ENCODE measurements at regions not wholly inside any gene's neighbourhood (a gene's known extent, or its start where the extent isn't known, plus 50 kb on each side); places are given as distances from the start of the nearest gene placed in this dataset.
"Not testable (repeated sequence)": the region's sequence is repeated elsewhere in the genome, so short reads cannot be mapped to it uniquely, and the experiment has no call there.

- DNase-seq (ENCODE audit: low read depth in 2 of 2): no peak
These were observed 127.7 kb downstream of the ALDH8A1 start for GRCh38 chr6:134821928-134822864.

- DNase-seq (ENCODE audit: low read depth in 2 of 2): no peak
These were observed 128.5 kb downstream of the ALDH8A1 start for GRCh38 chr6:134821397-134821796.

GRCh38 chr6:134819863-134820800, 129.8 kb downstream of the ALDH8A1 start:
- no peak for DNase-seq (ENCODE audit: low read depth in 2 of 2)

DNA sequence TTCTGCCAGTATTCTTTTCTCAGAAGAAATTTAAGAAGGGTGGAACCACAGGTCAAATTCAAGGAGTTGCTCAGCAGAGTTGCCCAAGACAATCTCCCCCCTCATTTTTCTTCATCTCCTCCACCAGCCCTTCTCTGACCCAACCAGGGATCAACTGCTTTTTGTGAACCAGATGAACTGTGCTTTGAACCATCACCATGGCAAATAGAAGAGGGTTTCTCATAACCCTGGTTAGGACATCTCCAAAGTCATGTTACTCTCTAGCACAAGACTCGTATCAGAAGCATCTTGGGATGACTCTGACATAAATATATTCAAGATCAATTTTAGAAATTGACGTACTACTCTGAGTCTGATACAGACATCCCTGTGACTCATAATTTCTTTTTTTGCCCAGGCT, 130.7 kb downstream of the ALDH8A1 start:
- no peak for DNase-seq (ENCODE audit: low read depth in 2 of 2)

GRCh38 chr6:134817448-134817847, 132.5 kb downstream of the ALDH8A1 start:
- no peak for DNase-seq (ENCODE audit: low read depth in 2 of 2)

DNA sequence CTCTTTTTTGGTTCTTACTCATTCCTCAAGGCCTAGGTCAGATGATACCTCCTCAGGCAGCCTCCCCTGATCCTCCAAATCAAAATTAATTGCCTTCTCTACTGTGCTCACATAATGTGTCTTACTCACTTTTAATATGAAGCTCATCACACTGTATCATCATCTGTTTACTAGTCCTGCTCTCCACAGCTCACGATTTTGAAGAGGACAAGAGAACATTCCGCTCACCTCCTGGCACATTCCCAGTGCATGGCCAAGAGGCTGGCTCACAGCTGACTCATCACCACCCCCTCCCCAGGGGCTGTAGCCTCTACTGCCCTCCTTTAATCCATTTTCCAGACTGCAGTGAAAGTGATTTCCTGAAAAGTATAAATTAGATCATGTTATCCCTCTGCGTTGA, 133.1 kb downstream of the ALDH8A1 start:
- no peak for DNase-seq (ENCODE audit: low read depth in 2 of 2)

- no peak for DNase-seq (ENCODE audit: low read depth in 2 of 2)
These were observed 133.6 kb downstream of the ALDH8A1 start for GRCh38 chr6:134816300-134816699.

DNA sequence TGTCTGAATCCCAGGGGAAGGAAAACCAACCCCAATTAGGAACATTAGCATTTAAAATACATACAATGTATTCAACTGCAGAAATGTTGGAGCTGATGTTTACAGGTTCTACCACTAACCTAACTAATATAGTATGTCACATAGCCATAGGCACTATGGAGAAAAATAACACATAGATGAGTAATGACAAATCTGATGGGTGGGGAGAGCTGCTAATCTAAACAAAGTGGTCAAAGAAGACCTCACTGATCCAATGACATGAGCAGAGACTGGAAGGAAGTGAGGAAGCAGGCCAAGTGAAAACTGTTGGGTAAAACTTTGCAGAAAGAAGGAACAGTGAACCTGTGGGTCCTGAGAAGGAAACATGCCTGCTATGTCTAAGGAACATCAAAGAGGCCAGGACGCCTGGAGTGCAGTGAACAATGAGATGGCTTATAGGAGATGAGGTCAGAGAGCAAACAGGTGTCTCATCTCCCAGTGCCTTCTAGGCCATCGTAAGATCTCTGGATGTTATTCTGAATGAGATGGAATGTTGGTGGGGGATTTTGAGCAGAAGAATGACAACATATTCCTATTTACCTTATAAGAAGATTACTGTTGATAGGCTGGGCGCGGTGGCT, 135.7 kb downstream of the ALDH8A1 start:
- DNase-seq (ENCODE audit: low read depth in 2 of 2): no peak

GRCh38 chr6:134813146-134813545, 136.8 kb downstream of the ALDH8A1 start:
- no peak for DNase-seq (ENCODE audit: low read depth in 2 of 2)

- no peak for DNase-seq (ENCODE audit: low read depth in 2 of 2)
These were observed 139.5 kb downstream of the ALDH8A1 start for GRCh38 chr6:134810402-134810801.

GRCh38 chr6:134809130-134809529, 140.8 kb downstream of the ALDH8A1 start:
- DNase-seq (ENCODE audit: low read depth in 2 of 2): no peak

- no peak for DNase-seq (ENCODE audit: low read depth in 2 of 2)
These were observed 143.6 kb downstream of the ALDH8A1 start for GRCh38 chr6:134806180-134806798.

- DNase-seq (ENCODE audit: low read depth in 2 of 2): no peak
These were observed 144.7 kb downstream of the ALDH8A1 start for GRCh38 chr6:134805168-134805567.

DNA sequence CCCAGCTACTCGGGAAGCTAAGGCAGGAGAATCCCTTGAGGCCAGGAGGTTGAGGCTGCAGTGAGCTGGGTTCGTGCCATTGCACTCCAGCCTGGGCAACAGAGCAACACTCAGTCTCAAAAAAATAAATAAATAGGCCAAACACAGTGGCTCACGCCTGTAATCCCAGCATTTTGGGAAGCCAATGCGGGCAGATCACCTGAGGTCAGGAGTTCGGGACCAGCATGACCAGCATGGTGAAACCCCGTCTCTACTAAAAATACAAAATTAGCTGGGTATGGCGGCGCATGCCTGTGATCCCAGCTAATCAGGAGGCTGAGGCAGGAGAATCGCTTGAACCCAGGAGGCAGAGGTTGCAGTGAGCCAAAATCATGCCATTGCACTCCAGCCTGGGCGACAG, 145.6 kb downstream of the ALDH8A1 start:
- not testable (repeated sequence) for DNase-seq (ENCODE audit: low read depth in 2 of 2)

- DNase-seq (ENCODE audit: low read depth in 2 of 2): no peak
These were observed 147.4 kb downstream of the ALDH8A1 start for GRCh38 chr6:134802426-134803058.

GRCh38 chr6:134797400-134798113, 152.3 kb downstream of the ALDH8A1 start:
- DNase-seq (ENCODE audit: low read depth in 2 of 2): no peak

DNA sequence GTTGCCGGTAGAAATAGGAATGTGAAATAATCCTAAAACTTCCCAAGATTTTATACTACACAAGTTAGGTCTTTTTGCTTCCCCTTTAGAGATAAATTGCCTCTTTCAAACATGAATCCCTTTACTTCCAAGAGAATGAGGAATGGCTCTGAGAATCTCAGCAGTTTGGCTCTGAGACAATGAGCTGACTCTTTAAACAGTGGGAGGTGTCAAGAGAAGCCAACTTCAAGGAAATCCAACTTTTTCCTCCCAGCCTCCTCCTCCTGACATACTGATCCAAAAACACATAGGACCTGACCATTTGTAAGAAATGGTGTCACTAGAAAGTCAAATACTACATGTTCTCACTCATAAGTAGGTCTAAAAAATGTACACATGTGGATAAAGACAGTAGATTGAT, 154.2 kb downstream of the ALDH8A1 start:
- no peak for DNase-seq (ENCODE audit: low read depth in 2 of 2)

GRCh38 chr6:134795001-134795400, 154.9 kb downstream of the ALDH8A1 start:
- no peak for DNase-seq (ENCODE audit: low read depth in 2 of 2)

- not testable (repeated sequence) for DNase-seq (ENCODE audit: low read depth in 2 of 2)
These were observed 158.6 kb downstream of the ALDH8A1 start for GRCh38 chr6:134791243-134791843.

DNA sequence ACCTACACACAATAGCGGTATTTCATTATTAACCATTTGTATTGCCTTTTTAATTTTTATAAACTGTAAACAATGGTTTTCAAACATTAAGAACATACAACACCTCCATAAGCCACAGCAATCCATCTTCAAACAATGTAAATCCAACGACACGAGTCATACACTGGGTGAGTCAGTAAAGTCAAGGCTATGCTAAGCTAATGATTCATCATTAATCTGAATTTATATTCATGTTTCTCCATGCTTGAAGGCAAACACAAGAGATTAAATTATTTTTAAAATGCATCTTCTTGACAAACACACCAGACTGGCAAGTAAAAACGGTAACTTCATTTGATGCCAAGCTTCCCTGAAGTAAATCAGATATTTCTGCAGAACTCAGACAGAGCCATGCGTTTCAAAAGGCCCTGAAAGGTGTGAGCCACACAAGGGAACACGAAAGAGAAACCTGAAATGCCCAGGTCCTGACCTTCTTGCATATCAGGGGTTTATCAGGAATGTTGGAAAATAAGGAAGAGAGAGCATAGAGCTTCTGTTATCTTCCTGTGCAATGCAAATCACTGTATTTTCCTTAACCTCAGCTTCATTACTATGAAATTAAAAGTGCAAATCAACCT, 162.5 kb downstream of the ALDH8A1 start:
- no peak for DNase-seq (ENCODE audit: low read depth in 2 of 2)

All from stimulated activated CD8-positive, alpha-beta memory T cell treated with anti-CD3 and anti-CD28 coated beads, Interleukin-7, amount 100 ng/mL, for 4 hours (primary cell).